GM21381 (cell line): ENCODE measurements at regions not wholly inside any gene's neighbourhood (a gene's known extent, or its start where the extent isn't known, plus 50 kb on each side); places are given as distances from the start of the nearest gene placed in this dataset.
"Not testable (repeated sequence)": the region's sequence is repeated elsewhere in the genome, so short reads cannot be mapped to it uniquely, and the experiment has no call there.

Experiments
- ATAC-seq: cut with Tn5 transposase; IDR thresholded peaks from one replicate; pipeline ENCODE4 v1.9.1; 2021; ENCODE audit warnings: mild to moderate bottlenecking, moderate library complexity; ENCODE audit not compliant: unreplicated experiment

DNA sequence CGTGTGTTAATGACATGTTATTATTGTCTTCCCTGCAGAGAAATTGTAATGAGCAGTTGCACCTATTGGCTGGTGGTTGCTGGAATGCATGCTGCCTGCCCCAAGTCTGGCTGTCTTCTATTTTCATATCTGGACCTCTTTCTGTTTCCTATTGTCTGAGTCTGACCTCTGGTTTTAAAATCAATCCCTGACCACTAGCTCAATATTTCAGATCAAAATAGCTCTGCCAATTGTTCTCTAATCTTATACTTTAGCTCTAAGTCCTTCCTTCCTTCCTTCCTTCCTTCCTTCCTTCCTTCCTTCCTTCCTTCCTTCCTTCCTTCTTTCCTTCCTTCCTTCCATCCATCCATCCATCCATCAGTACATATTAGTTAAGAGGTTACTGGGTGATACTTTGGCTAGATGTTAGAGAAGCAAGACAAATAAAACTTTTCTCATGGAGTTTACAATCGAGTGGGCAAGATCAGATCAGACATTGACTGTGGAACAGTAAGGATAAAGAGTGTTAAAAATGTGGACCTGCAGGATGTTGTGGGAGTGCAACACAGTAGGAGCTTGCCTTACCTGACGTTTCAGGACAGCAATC, 417.1 kb downstream of the SOCS6 start:
- ATAC-seq = no peak

DNA sequence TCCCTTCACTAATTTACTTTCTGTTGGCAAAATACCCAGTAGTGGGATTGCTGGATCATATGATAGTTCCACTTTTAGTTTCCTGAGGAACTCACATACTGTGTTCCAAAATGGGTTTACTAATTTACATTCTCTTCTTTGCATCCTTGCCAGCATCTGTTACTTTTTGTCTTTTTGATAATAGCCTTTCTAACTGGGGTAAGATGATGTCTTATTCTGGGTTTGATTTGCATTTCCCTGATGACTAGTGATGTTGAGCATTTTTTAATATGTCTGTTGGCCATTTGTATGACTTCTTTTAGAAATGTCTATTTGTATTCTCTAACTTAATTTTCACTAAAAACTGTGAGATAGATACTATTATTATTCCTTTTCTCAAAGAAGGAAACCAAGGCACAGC, 411.7 kb downstream of the SOCS6 start:
- ATAC-seq = no peak

DNA sequence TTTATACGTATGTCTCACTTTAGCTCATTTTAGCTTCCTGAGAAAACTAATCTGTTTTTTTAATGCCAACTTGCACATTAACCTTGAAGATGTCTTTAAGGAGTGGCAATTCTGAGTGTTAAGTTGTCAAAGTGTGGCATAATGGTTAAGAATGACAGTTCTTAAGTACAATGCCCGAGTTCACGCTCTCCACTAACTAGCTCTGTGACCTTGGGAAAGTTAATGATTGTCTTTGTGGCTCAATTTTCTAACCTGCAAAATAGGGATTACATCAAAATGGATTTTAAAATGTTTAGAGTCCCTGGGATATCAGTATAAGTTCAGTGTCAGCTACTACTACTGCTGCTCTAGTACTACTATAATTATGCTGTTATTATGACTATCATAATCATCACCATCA, 409.7 kb downstream of the SOCS6 start:
- ATAC-seq = no peak

DNA sequence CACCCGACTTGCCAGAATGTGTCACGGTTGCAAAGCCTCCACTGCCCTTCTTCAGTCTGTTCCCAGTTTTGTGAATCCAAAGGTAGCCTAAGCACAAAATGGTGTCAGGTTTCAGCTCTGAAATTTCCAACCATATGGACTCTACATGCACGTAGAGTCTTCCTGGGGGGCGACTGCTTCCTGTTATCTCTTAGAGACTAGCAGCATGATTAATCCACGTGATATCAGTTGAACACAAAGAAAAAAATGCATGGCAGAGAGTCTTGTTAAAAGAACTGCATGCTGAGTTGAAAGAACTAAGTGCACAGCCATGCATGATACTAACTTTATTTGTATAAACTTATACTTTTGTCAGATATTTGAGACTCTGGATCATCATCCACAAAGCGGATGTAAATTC, 404.4 kb downstream of the SOCS6 start:
- ATAC-seq = no peak

DNA sequence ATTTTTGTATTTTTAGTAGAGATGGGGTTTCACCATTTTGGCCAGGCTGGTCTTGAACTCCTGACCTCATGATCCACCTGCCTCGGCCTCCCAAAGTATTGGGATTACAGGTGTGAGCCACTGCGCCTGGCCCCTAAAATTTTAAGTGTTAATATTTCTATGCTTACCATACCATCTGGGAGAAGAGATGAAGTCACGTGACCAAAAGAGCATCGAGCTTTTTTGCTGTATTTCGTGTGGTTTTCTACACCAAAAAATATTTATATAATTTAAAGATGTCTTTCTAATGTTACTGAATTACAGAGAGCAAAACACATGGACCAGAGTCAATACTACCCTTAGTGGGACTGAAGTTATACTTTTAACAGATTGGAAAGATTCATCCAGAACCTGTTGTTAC, 400.9 kb downstream of the SOCS6 start:
- not testable (repeated sequence) for ATAC-seq

DNA sequence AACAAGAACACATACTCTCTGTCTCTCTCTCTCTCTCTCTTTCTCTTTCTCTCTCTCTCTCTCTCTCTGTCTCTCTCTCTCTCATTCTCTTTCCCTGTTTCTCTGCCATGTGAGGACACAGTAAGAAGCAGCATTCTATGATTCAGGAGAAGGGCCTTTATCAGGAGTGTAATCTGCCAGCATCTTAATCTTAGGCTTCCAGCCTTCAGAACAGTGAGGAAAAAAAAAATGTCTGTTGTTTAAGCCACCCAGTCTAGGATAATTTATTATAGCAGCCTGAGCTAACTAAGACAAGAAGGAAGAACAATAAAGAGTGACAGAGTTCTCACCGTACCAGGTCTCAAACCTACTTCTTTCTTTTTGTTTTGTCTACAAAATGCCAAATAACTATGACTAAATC, 399.4 kb downstream of the SOCS6 start:
- no peak for ATAC-seq

DNA sequence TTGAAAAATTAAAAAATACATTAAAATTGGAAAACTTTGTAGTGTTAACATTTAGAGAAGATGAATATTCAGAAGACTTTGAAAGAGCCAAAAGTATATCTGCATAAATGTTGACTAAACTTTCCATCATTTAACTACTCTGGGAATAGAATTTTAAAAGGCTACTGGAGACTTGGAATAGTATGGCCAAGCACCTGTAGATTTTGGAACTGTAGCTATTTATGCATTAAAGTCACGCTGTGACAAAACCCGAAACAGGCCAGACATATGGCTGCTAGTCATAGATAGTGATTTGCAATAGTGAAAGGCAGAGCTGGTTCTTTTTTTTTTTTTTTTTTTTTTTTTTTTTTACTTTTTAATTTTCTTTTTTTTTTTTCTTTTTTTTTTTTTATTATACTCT, 396.0 kb downstream of the SOCS6 start:
- no peak for ATAC-seq

DNA sequence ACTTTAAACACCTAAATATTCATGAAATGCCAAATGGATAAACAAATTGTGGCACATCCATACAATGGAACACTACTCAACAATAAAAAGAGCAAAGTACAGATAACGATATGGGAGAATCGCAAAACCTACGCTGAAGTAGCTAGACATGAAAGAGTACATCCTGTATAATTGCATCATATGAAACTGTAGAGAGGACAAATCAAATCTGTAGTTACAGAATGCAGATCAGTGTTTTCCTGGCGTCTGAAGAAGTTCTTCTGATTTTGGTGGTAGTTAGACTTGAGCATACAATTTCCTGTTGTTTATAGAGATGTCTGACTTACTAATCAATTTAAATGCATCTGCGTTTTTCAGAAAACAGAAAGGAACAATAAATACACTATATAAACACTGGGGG, 394.4 kb downstream of the SOCS6 start:
- no peak for ATAC-seq

DNA sequence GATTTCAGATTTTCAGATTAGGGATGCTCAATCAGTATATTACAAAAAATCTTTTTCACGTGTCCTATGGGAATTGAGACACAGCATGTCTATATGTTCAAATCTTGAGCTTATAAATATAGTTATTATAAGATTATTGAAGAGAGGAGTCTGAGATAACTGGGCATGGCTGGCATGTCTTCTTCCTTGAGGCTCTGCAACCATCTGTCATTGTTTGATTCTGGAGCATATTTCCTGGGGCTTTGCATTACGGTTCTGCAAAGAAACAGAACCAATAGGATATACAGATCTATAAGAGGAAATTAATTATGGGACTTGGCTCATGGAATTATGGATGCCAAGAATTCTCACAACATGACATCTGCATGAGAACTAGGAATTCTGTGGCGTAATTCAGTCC, 386.1 kb downstream of the SOCS6 start:
- no peak for ATAC-seq

DNA sequence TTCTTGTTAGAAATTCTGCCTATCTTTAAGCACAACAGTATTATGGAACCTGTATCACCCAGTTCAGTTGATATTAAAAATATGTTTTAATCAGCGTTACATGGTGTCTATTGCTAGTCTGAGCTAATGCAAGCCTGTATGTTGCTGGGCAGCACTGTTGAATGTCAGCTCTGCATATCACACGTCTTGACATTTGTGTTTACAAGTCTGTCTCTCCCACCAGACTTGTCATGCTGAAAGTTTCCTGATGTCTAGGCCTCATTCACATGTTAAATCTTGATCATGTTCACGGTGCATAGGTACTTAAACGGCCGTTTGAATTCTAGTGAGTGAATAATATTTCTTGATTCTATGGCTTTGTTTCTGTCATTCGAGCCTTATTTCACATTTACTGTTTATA, 385.0 kb downstream of the SOCS6 start:
- ATAC-seq = no peak

DNA sequence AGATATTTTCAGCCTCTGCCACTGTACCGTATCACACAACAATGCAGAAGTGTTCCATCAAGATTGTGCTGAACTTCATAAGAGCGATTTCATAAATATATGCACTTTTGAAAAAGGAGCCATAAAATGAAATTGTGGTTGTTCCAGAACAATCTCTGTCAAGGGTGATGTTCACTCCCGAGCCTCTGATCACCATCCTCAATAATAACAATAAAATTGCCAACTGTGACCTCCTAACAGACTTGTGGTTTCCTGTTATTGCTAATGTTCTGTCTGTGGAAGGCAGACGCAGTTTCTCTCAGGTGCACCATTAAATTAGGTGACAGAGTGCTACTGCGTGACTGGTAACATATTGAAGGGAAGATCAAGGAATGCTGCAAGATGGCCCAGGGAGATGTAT, 383.7 kb downstream of the SOCS6 start:
- no peak for ATAC-seq

DNA sequence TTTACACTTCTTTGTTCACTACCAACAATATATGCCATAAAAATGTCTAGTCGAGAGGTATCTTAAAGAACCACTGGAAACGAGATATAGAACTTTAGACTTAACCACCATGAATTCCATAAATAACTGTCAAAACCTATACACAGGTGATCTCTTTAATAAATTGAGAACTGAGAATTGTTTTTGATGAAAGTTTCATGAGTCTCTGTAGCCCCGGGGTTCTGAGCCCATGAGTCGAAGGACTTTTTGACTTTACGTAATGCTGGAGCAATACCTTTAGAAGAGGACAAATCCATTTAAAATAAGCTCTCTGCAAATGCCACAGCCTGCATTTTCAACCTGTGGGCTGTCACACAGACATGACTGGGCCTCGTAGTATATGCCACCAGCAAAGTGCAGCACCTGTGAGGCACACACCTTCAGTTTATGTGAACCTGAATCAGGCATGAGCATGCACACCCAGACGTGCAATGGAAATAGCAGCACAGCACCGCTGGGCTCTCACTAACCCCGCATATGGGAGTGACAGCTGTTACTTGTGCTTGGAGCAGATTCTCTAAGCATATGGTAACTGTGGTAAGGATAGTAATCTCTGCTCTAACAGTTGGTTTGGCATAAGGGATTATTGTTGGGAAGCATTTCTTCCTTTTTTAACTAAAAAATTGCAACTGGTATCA, 383.2 kb downstream of the SOCS6 start:
- ATAC-seq = no peak

DNA sequence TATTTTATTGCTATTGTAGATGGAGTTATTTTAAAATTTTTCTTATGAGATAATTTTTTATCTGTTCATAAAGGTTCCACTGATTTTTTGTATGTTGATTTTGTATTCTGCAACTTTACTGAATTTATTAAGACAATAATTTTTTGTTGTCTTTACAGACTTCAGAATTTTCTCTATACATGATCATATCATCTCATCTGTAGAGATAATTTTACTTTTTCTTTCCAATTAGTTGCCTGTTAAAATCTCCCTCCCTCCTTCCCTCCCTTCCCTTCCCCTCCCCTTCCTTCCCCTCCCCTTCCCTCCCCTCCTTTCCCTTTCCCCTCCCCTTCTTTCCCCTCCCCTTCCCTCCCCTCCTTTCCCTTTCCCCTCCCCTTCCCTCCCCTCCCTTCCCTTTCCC, 378.1 kb downstream of the SOCS6 start:
- no peak for ATAC-seq

DNA sequence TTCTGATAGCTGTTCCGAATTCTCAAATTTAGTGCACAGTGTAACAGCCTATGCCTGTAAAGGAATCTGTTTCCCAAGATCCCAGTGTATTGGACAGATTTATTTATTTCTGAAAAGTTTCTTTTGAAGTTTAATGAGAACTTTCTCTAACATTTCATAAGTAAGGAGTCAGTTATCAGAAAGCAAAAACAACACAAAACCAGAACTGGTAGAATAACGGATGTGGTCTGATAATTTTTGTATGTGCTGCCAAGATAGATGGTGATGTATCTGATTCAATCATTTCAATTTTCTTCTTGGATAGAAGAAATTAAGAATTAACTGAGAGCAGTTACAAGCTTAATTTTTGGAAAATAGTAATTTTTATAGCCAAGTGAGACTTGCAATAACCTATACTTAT, 374.3 kb downstream of the SOCS6 start:
- ATAC-seq = no peak

DNA sequence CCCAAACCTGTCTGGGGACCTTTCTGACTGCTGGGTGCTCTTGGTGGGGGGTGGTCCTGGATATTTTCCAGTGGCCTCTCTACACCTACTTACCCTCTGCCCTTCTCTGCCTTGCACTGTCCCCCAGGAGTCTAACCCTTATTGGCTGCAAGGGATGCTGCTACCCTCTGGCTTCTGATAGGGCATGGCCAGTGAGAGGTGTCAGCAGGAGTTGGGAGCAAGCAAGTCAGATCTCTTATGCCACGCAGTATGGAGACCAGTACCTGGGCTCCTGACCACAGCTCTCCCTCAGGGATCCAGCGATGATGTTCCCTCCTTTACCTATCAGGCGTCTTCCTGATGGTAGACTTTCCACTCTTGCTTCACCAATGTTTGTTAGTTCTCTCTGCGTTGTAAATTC, 373.7 kb downstream of the SOCS6 start:
- ATAC-seq = no peak

DNA sequence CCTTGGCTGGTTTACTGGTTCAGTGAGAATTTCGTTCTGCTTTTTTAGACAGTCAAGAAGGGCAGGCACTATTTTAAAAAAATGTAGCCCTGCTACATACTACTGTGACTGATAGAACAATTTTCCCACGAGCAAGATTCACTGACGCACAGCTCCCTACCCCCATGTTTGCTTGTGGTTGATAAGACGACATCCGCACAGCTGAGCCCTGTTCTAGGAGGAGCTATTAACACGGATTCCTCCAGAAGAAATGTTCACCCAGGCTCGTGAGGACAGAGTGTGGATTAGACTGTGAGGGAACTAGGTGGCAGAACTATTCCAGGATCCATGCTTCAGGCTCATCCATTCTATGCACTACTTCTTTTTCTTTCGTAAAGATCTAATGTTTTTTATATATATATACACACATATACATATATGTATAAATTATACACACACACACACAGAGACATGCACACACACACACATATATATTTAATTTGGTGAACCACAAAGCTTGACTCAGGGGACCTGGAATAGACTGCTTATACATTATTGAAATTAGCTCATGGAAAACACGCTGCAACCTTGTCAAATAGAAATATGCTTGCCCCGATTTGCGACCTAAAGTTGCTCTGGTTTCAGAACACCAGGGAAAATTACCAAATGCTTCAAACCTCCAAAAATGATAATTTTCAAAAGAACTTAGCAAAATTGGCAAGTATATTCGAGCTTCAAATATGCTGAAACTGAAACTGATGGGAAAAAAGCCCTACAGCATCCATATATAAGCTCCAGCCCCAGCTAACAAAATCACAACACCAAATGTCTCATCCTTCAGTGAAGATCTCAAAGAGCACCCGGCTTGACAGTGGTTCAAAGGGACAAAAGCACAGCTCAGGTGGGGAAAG, 370.4 kb downstream of the SOCS6 start:
- ATAC-seq = no peak

DNA sequence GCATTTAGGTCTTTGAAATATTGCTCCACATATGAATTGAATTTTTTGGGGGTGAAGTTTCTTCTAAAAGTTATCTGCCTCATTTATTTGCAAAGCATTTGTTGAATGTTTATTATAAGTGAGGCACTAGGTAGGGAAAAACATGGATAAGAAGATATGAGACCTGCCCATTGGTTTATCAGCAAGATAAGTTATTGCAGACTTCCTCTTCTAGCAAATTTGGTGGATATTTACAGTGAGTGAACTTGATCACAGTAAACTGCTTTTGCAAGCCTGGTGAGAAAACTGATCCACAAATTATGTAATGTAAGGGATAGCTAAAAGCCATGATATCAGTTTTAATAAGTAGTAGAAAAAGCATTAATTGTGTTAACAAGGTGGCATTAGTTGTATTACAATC, 364.8 kb downstream of the SOCS6 start:
- no peak for ATAC-seq

DNA sequence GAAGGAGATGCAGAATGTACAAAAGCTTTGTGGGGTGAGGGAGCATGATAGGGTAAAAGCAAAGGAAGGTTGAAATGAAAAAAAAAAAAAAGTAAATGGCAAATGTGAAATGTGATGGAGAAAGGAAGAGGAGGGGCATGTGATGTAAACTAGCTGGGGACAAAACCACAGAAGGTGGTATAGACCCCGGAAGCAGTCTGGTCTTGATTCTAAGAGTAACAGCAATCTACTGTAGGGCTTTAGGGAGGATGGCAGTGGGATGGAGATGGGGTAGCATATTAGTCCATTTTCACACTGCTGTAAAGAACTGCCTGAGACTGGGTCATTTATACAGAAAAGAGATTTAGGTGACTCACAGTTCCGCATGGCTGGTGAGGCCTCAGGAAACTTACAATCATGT, 362.0 kb downstream of the SOCS6 start:
- no peak for ATAC-seq

DNA sequence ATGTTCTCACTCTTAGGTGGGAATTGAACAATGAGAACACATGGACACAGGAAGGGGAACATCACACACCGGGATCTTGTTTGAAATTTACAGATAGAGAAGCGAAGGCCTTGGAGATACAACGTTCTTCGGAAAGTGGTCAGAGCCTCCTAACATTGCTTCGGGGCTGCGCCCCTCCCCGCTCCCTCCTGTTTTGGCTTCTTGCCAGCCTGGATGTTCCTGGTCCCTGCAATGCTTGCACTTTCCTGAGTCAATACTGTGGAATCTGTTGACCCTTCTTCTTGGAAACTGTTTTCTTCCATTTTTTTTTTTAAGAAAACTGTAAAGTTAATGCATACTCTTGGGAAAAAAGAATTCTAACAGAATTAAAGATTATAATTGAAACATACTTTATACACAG, 360.8 kb downstream of the SOCS6 start:
- ATAC-seq = no peak

DNA sequence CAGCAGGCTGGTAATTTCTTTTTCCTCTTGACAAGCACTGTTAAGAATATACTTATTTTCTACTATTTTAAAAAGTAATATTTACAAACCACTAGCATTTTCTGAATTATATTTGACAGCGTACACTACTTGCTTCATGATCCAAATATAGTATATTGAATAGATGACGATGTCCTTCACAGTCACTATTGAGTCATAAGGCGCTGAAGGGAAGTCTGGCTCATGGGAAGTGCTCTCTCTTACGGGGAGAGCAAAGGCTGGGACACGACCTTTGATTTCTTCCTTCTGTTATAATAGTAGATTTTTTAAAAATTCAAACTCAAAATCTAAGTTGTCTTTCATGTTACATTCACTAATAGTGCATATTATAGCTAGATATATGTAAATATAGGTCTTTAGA, 357.1 kb downstream of the SOCS6 start:
- no peak for ATAC-seq

DNA sequence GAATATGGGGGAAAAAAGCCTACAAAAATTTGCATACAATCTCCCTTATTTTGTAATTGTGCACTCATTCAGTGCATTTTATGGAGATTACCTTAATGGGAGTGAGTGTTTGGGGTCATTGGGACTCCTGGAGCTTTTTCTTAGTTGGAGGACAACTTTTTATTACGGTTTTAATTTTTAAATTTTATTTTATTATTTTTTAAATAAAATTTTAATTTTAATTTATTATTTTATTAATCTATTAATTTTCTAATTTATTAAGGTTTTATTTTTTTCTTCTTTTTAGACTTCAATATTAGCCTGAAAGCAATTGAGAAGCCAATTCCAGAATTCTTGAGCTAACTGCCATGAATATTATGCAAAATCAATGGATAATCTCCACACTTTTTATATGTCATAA, 355.0 kb downstream of the SOCS6 start:
- ATAC-seq = no peak

DNA sequence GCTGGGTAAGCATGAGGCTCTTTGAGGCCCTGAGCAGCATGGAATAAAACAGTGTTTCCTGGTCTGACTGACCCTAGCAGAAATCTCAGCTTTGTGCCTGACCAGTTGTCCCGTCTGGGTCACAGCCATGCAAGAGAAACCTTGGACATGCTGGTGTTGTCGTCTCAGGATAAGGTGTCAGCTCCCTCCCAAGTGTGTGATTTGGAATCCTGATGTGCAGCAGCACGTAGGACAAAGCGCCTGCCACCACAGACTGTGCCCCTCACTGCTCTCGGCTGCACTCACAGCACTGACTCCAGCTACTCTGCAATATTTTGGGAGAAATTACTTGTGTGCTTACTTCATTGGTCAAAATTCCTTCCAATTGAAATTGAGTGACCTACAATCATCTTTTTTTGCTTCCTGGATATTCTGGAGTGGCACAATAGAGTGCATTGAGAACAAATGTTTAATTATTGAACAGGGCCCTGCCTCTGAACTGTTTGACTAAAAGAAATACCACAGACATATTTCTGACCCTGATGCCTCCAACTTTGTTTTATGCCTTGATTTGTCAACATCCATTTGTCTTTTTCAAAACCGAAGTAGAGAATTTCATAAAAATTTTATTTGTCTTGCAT, 352.4 kb downstream of the SOCS6 start:
- no peak for ATAC-seq
